ENCODE measurements at regions not wholly inside any gene's neighbourhood (a gene's known extent, or its start where the extent isn't known, plus 50 kb on each side); places are given as distances from the start of the nearest gene placed in this dataset.

GRCh38 chr9:73583576-73583975, 431.9 kb downstream of the ANXA1 start:
- H3K36me3 ChIP-seq (replicated peaks in 1 of 2; ENCODE audit: control insufficient read depth in 1 of 2, insufficient read depth in 2 of 2, low read length in 1 of 2): no peaks in the 10 kb centered on the region
- H3K4me1 ChIP-seq (ENCODE audit: control insufficient read depth in 1 of 2, insufficient read depth in 2 of 2, low read depth in 1 of 2, low read length in 1 of 2): no peaks in the 10 kb centered on the region; a peak in 1 of 4 replicates
- H3K9me2 ChIP-seq: no peaks in the 10 kb centered on the region
- no peak overlapping the region for H3K9ac ChIP-seq
- no peak for TF ChIP-seq USF1 (IDR thresholded peaks at IDR 0.05; ENCODE audit: borderline replicate concordance, low read depth)
- no peak for TF ChIP-seq GABPA (IDR thresholded peaks at IDR 0.05; ENCODE audit: low read depth)
- TF ChIP-seq TAF1 (IDR thresholded peaks at IDR 0.05; ENCODE audit: borderline replicate concordance, low read depth, low read length): no peak
- TF ChIP-seq RFX5 (IDR thresholded peaks at IDR 0.05; ENCODE audit: low read length): no peak
- TF ChIP-seq TCF12 (IDR thresholded peaks at IDR 0.05): no peak
- no peak for TF ChIP-seq POLR2AphosphoS5 (IDR thresholded peaks at IDR 0.05; ENCODE audit: low read depth, low read length)
- no peak overlapping the region for H3K4me2 ChIP-seq
- H3K27me3 ChIP-seq (ENCODE audit: insufficient read depth): no peaks in the 10 kb centered on the region
- POLR2A ChIA-PET: no interaction called here
- no peaks in the 10 kb centered on the region for H4K20me1 ChIP-seq (ENCODE audit: insufficient read depth)
- CTCF ChIA-PET: interaction anchor here (1.1 to 1.5 kb wide), 2 partner anchors 9 to 383 kb away, joined by 4 read pairs; no protein-coding TSS in a partner anchor
- H3K9me3 ChIP-seq: no peaks in the 10 kb centered on the region
- no peak overlapping the region for H2AFZ ChIP-seq (ENCODE audit: low read depth)
- DNase-seq: no peak
- H3K4me3 ChIP-seq (ENCODE audit: low read depth in 2 of 2, low read length in 1 of 2): no peak overlapping the region
- no peaks in the 10 kb centered on the region for H3K79me2 ChIP-seq (ENCODE audit: insufficient read depth)
- no peak overlapping the region for H3K27ac ChIP-seq (ENCODE audit: low read depth in 2 of 2, low read length in 1 of 2)
- H3F3A ChIP-seq (replicated peaks; ENCODE audit: insufficient read depth): no peaks in the 10 kb centered on the region

GRCh38 chr9:73595036-73595545, 443.4 kb downstream of the ANXA1 start:
- H3K4me2 ChIP-seq: no peak overlapping the region
- no peak overlapping the region for H2AFZ ChIP-seq (ENCODE audit: low read depth)
- 41% methylated on average over 3 of the region's 3 CpGs for WGBS (ENCODE audit: low lambda C conversion rate)
- H4K20me1 ChIP-seq (ENCODE audit: insufficient read depth): no peaks in the 10 kb centered on the region
- no peaks in the 10 kb centered on the region for H3K9me2 ChIP-seq
- H3K27me3 ChIP-seq (ENCODE audit: insufficient read depth): no peaks in the 10 kb centered on the region; the same call in 1 of the 2 replicates
- H3K27ac ChIP-seq (ENCODE audit: low read depth in 2 of 2, low read length in 1 of 2): no peak overlapping the region
- H3K9ac ChIP-seq: no peak overlapping the region
- H3K79me2 ChIP-seq (ENCODE audit: insufficient read depth): no peaks in the 10 kb centered on the region
- DNase-seq: no peak
- CTCF ChIA-PET: interaction anchor here (0.6 kb wide), 1 partner anchor 54 kb away, joined by 3 read pairs; no protein-coding TSS in a partner anchor
- H3K4me1 ChIP-seq (ENCODE audit: control insufficient read depth in 1 of 2, insufficient read depth in 2 of 2, low read depth in 1 of 2, low read length in 1 of 2): no peaks in the 10 kb centered on the region
- POLR2A ChIA-PET: no interaction called here
- H3K9me3 ChIP-seq: no peaks in the 10 kb centered on the region
- no peak for TF ChIP-seq MXI1 (IDR thresholded peaks at IDR 0.05; ENCODE audit: low read depth, low read length)
- TF ChIP-seq RFX5 (IDR thresholded peaks at IDR 0.05; ENCODE audit: low read length): no peak
- TF ChIP-seq NRF1 (IDR thresholded peaks at IDR 0.05; ENCODE audit: low read depth, low read length): no peak
- no peak for TF ChIP-seq YY1 (IDR thresholded peaks at IDR 0.05; ENCODE audit: low read depth)
- no peak for TF ChIP-seq POLR2AphosphoS5 (IDR thresholded peaks at IDR 0.05; ENCODE audit: low read depth, low read length)
- no peak for TF ChIP-seq SMC3 (IDR thresholded peaks at IDR 0.05; ENCODE audit: low read depth, low read length)
- no peak for TF ChIP-seq USF1 (IDR thresholded peaks at IDR 0.05; ENCODE audit: borderline replicate concordance, low read depth)
- no peak for TF ChIP-seq JUND (IDR thresholded peaks at IDR 0.05)
- no peak for TF ChIP-seq EZH2phosphoT487 (IDR thresholded peaks at IDR 0.05; ENCODE audit: borderline replicate concordance, low read depth)
- TF ChIP-seq TAF1 (IDR thresholded peaks at IDR 0.05; ENCODE audit: borderline replicate concordance, low read depth, low read length): no peak
- no peak for TF ChIP-seq FOXJ3 (CRISPR knock-in tag; IDR thresholded peaks at IDR 0.05)
- no peak for TF ChIP-seq USF2 (IDR thresholded peaks at IDR 0.05; ENCODE audit: borderline replicate concordance, low read depth, low read length)
- no peak for TF ChIP-seq GATA2 (CRISPR knock-in tag; IDR thresholded peaks at IDR 0.05)
- TF ChIP-seq NFIC (IDR thresholded peaks at IDR 0.05; ENCODE audit: borderline replicate concordance): no peak
- H3F3A ChIP-seq (replicated peaks; ENCODE audit: insufficient read depth): no peaks in the 10 kb centered on the region
- no peak overlapping the region for H3K4me3 ChIP-seq (ENCODE audit: low read depth in 2 of 2, low read length in 1 of 2)
- no peaks in the 10 kb centered on the region for H3K36me3 ChIP-seq (replicated peaks in 1 of 2; ENCODE audit: control insufficient read depth in 1 of 2, insufficient read depth in 2 of 2, low read length in 1 of 2)

Data from SK-N-SH (cell line).